Left hindlimb (tissue), 1 donor: ENCODE measurements at regions not wholly inside any gene's neighbourhood (a gene's known extent, or its start where the extent isn't known, plus 50 kb on each side); places are given as distances from the start of the nearest gene placed in this dataset.
"Not testable (repeated sequence)": the region's sequence is repeated elsewhere in the genome, so short reads cannot be mapped to it uniquely, and the experiment has no call there.

Experiments
- DNase-seq: peaks from one replicate; pipeline ENCODE4 v3.0.0-alpha.2; 2018

- DNase-seq = no peak
Measured at GRCh38 chr1:115450501-115451040, 112.5 kb upstream of the NGF start.

GRCh38 chr1:115448282-115449044, 110.4 kb upstream of the NGF start:
- no peak for DNase-seq

GRCh38 chr1:115447672-115448071, 109.6 kb upstream of the NGF start:
- no peak for DNase-seq

DNA sequence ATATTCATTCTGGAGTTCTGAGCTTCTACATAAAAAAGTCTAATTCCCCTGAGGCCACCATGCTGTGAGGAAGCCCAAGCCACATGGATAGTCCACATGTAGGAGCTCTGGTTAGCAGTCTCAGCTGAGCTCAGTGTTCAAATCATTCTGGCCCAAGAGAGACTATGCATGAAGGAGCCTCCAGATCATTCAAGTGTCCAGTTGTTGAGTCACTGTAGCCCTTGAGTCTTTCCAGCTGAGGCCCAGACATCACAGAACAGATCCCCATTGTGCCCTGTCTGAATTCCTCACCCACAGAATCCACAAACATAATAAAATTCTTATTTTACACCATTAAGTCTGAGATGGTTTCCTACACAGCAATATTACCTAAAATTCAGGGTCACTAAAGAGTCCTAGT, 107.0 kb upstream of the NGF start:
- no peak for DNase-seq

DNA sequence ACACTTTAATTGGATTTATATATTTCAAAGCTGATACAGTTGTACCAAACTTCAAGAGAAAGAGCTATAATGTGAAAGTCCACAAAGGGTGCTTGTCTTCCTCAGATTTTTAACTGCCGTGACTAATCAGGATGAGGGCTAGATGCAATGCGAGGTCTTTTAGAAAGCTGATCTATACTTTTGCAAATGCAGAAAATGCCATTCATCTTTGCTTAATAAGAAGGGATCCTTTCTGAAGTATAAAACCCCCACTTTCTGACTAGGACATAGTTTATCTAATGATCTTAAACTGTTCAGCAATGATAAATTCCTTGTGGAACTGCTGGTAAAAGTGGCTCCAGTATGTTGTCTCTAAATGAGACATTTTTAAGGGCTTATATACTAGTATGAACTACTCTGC, 102.7 kb upstream of the NGF start:
- DNase-seq = no peak

DNA sequence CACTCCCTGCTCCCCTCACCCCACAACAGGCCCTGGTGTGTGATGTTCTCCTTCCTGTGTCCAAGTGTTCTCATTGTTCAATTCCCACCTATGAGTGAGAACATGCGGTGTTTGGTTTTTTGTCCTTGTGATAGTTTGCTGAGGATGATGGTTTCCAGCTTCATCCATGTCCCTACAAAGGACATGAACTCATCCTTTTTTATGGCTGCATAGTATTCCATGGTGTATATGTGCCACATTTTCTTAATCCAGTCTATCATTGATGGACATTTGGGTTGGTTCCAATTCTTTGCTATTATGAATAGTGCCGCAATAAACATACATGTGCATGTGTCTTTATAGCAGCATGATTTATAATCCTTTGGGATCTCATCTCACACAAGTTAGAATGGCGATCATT, 101.5 kb upstream of the NGF start:
- DNase-seq = not testable (repeated sequence)

GRCh38 chr1:115437196-115437595, 99.1 kb upstream of the NGF start:
- no peak for DNase-seq

GRCh38 chr1:115436596-115436995, 98.5 kb upstream of the NGF start:
- DNase-seq = no peak

- DNase-seq = no peak
Measured at GRCh38 chr1:115433483-115433882, 95.4 kb upstream of the NGF start.

GRCh38 chr1:115432061-115432460, 94.0 kb upstream of the NGF start:
- no peak for DNase-seq

DNA sequence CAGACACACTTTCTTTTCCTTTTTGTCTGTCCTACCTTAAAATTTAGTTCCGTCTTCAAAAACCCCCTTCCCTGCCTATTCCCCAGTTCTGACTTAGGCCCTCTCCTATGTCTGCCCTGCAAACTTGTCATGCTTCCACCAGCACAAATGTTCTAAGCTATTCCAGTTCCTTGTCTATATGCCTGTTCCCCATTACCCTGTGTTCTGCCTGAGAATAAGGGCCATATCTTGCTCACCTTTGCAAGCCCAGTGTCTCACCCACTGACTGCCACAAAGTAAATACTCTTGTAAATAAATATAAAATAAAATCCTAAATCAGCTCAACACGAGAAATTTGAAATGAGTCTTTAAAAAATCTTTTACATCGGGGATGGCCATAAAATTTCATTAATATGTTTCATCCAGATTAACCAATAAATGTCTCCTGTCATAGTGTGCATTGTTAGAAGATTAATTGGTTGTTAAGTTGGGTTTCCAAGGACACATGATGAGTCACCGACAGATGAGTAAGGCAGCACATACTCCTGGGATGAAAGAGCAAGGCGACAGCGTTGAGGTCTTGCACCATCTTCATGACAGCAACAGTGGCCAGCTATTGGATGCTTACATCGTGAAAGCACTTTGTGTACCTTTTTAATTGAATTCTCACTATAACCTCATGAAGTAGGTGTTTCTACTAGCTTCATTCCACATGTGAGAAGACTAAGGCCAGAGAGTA, 92.6 kb upstream of the NGF start:
- no peak for DNase-seq

- no peak for DNase-seq
Measured at GRCh38 chr1:115429884-115430283, 91.8 kb upstream of the NGF start.

DNA sequence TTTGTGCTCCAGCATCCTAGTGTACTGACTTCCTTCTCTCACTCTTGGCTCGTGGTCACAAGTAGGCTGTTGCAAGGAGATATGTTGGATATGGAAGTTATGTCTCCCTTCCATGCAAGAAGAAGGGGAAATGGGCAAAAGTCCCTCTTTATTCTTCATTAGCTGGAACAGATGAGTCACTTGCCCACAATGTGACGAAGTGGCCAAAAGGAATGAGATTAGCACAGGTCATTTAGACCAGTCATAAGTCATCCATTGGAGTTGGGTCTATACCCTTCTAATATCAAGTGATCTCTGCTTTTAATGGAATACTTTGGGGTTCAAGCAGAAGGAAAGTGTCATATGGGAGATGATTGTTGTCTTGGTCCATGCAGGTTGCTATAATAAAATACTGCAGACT, 91.2 kb upstream of the NGF start:
- DNase-seq = no peak

DNA sequence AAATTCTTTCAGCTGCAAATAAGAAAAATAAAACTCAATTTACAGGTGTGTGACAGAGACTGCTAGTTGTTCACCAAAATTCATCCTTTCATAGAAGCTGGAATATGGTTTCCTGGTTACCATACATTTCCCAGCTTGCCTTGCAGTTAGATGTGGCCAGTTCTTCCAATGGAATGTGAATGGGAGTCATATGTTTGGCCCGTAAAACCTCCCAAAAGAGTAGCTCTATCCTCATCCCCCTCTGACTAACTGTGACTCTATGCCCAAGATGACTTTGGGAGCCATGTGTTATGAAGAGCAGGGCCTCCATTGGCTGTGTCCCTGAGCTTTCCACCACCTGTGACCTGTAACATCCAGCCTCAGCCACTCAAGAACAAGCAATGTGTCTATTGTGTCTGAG, 90.6 kb upstream of the NGF start:
- DNase-seq = no peak

GRCh38 chr1:115428256-115428655, 90.2 kb upstream of the NGF start:
- DNase-seq = no peak

- DNase-seq = no peak
Measured at GRCh38 chr1:115426956-115427355, 88.9 kb upstream of the NGF start.

DNA sequence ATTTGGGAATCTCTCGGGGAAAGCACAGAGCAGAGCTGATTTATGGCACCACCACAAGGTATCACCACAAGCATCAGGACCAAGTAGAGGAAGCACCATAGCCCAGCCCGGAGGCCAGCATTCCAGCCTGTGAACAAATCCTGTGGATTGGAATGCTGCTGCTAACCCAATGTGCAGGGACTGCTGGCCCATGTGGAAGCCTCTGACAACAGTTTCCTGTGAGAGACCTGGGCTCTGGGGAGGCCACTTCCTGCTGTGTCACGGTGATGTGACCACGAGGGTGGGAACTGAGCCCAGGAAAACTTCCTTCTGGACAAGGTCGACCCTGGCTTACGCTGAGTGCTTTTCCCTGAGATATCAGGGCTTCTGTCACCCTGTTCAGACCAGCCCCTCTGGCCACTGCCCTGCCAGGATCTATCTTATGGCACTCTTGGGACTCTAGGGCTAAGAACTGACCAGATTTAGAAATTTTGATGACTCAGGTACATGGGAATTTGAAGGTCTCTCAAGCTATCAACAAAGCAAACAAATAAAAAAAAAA, 88.3 kb upstream of the NGF start:
- DNase-seq = peak; percentile 47

- no peak for DNase-seq
Measured at GRCh38 chr1:115425442-115425841, 87.4 kb upstream of the NGF start.

DNA sequence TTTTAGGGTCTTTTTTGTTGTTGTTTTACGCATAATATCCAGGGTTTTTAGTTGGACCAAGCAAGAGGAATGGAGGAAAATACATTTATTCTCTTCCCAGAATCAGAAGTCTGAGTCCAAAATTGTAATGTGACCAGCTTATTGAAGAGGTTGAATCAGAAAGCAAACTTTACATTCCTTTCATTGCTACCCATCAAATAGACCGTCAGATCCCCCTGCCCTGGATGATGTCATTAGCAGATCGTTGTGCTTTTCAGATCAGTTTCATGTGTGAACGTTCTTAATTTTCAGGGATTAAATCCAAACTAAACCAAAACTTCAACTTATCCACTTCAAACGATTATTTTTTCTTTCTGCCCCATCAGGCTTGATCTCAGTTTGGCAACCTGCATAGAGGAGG, 85.7 kb upstream of the NGF start:
- no peak for DNase-seq

- DNase-seq = no peak
Measured at GRCh38 chr1:115419571-115419970, 81.5 kb upstream of the NGF start.

GRCh38 chr1:115413621-115414020, 75.6 kb upstream of the NGF start:
- no peak for DNase-seq

GRCh38 chr1:115413208-115413607, 75.2 kb upstream of the NGF start:
- DNase-seq = no peak

DNA sequence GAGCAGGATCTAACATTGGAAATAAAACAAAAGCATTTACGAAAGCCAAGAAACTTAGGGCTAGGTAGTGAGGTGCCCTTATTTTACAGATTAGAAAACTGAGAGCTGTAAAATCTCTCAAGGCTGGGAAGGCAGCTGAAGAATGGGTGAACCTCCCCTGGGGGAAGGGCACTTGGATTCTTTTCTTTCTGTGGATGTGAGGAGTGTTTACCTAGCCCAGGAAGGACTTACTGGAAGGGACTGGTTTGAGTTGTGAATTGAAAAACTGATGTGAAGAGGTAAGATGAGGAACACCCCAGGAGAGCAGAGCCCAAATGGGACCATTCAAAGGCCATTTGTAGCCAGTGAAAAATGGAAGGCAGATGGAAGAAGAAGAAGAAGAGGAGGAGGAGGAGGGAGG, 74.7 kb upstream of the NGF start:
- DNase-seq = no peak

DNA sequence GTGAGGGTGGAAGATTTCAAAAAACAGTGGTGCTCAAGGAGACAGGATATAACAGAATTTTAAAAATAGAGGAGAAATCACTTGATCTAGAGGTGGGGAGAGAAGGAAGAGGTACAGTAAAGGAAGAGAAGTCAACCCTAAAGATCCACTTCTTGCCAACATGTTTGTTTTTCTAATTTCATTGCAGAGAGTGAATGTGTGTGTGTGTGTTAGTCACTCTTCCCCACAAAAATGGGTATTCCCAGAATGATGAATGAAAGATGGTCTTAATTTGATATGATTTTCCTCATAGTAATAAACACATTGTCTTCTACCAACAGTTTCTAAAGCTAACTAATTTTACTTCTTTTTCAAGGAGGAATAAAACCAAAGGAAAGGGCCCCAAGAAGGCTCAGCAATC, 74.2 kb upstream of the NGF start:
- DNase-seq = no peak
